Adrenal gland (tissue), 9 donors: ENCODE measurements at regions not wholly inside any gene's neighbourhood (a gene's known extent, or its start where the extent isn't known, plus 50 kb on each side); places are given as distances from the start of the nearest gene placed in this dataset.

ENCODE experiments used
- DNase-seq, 7 donors: peaks; one replicate each; pipeline ENCODE4 v3.0.0-alpha.2; 2019 to 2020
- H3K27ac ChIP-seq, 5 donors: fragments of 200-600 bp; sonication (generic) in 4 of 5; 1 replicate in 3 of 5; 2 replicates in 2 of 5; pipeline versions ENCODE4 v1.5.1 to v1.8.0; 2016 to 2020; ENCODE audit warnings: mild to moderate bottlenecking in 1 of 5
- H3K27me3 ChIP-seq: fragments of 200-600 bp; 2 replicates; pipeline ENCODE4 v1.8.0; 2021
- H3K36me3 ChIP-seq, 2 donors: fragments of 200-600 bp; replicated peaks in 1 of 2; 1 replicate in 1 of 2; 2 replicates in 1 of 2; pipeline versions ENCODE4 v1.5.1 to v1.8.0; 2018 to 2022
- H3K4me1 ChIP-seq, 2 donors: fragments of 200-600 bp; replicated peaks in 1 of 2; 1 replicate in 1 of 2; 2 replicates in 1 of 2; pipeline versions ENCODE4 v1.5.1 to v1.8.0; 2018 to 2021
- H3K4me3 ChIP-seq, 4 donors: fragments of 200-600 bp; sonication (generic) in 3 of 4; one replicate each; pipeline ENCODE4 v1.5.1; 2016 to 2018
- H3K9me3 ChIP-seq, 3 donors: fragments of 200-600 bp; sonication (generic) in 1 of 3; replicated peaks in 1 of 3; 1 replicate in 2 of 3; 2 replicates in 1 of 3; pipeline versions ENCODE4 v1.5.1 to v1.8.0; 2016 to 2021
- CTCF ChIP-seq, 6 experiments: fragments of 450-650 bp in 4 of 6; fragments of 200-600 bp in 2 of 6; sonication (generic) in 1 of 6; IDR thresholded peaks; 1 replicate in 5 of 6; 2 replicates in 1 of 6; pipeline versions ENCODE4 v1.5.1 to v1.8.0; 2016 to 2021; ENCODE audit warnings: antibody characterized with exemption in 6 of 6, mild to moderate bottlenecking in 2 of 6, moderate library complexity in 1 of 6
- POLR2A ChIP-seq, 2 donors: fragments of 450-650 bp; IDR thresholded peaks; one replicate each; pipeline ENCODE4 v1.6.1; 2017; ENCODE audit warnings: antibody characterized with exemption in 2 of 2, mild to moderate bottlenecking in 2 of 2, moderate library complexity in 1 of 2
- WGBS, 4 donors: extraction: QIAGEN DNeasy Blood & Tissue Kit in 2 of 4; methylation state at CpG; one replicate each; pipeline versions ENCODE4 v1.1.5 to v1.1.7; 2013 to 2017; 5-methylcytosine and 5-hydroxymethylcytosine counted together
- intact Hi-C, 2 donors: fragments of 100-400 bp; cut with DNase I; formaldehyde crosslinking; loops; one replicate each; pipeline versions ENCODE4 v1.14.1 to v1.15.0; 2022 to 2023
- donor health status: healthy with polysubstance abuse.
- donor health status: Bipolar disorder and iron deficiency.
- donor health status: DM: yes; HTN: yes; CAD: no.
- donor health status: DM: no; HTN: no; CAD: no.
- donor health status: DM: no; HTN: no; CAD: no.

GRCh38 chr13:90311929-90312328 is 1035.6 kb upstream of the MIR17HG start:
- TF ChIP-seq POLR2A (IDR thresholded peaks at IDR 0.05), result no peak
- TF ChIP-seq CTCF (IDR thresholded peaks at IDR 0.05), result no peak
- no peak for DNase-seq
- 80 to 86% (median 83%) methylated on average over 7 of the region's 7 CpGs for WGBS, 4 donors

GRCh38 chr13:90315061-90315460 is 1032.4 kb upstream of the MIR17HG start:
- Histone ChIP-seq H3K4me1 (no peaks in the 10 kb centered on the region), H3K9me3 (no peaks in the 10 kb centered on the region), H3K4me3 (no peak overlapping the region), H3K27ac (no peak overlapping the region), H3K36me3 (no peaks in the 10 kb centered on the region), H3K27me3 (no peaks in the 10 kb centered on the region)
- intact Hi-C loops, result no loop called here
- WGBS, 4 donors, result 69 to 88% (median 74%) methylated on average over 1 to 2 of the region's 2 CpGs
- no peak for TF ChIP-seq CTCF (IDR thresholded peaks at IDR 0.05)
- TF ChIP-seq POLR2A (IDR thresholded peaks at IDR 0.05), result no peak
- no peak for DNase-seq

More at GRCh38 chr13:90311929-90312328, 1035.6 kb upstream of the MIR17HG start:
- Histone ChIP-seq H3K27ac (no peak overlapping the region), H3K4me3 (no peak overlapping the region), H3K27me3 (no peaks in the 10 kb centered on the region), H3K36me3 (no peaks in the 10 kb centered on the region), H3K4me1 (no peaks in the 10 kb centered on the region), H3K9me3 (no peaks in the 10 kb centered on the region)
- intact Hi-C loops, result no loop called here

GRCh38 chr13:90320664-90321063 is 1026.8 kb upstream of the MIR17HG start:
- H3K9me3 ChIP-seq, result no peaks in the 10 kb centered on the region
- H3K36me3 ChIP-seq, result no peaks in the 10 kb centered on the region
- H3K27me3 ChIP-seq, result no peaks in the 10 kb centered on the region
- intact Hi-C loops, result no loop called here
- WGBS, 4 donors, result 78 to 90% (median 87%) methylated on average over 4 of the region's 4 CpGs
- no peak for TF ChIP-seq POLR2A (IDR thresholded peaks at IDR 0.05)
- no peak for TF ChIP-seq CTCF (IDR thresholded peaks at IDR 0.05)
- no peak overlapping the region for H3K4me3 ChIP-seq
- H3K27ac ChIP-seq, result no peak overlapping the region
- no peak for DNase-seq
- no peaks in the 10 kb centered on the region for H3K4me1 ChIP-seq

GRCh38 chr13:90321281-90321931 is 1026.1 kb upstream of the MIR17HG start:
- DNase-seq, result no peak
- no peaks in the 10 kb centered on the region for H3K9me3 ChIP-seq
- intact Hi-C loops, result no loop called here

More at GRCh38 chr13:90321281-90321931, 1026.1 kb upstream of the MIR17HG start:
- H3K4me3 ChIP-seq, result no peak overlapping the region
- H3K36me3 ChIP-seq, result no peaks in the 10 kb centered on the region
- no peak for TF ChIP-seq CTCF (IDR thresholded peaks at IDR 0.05)
- TF ChIP-seq POLR2A (IDR thresholded peaks at IDR 0.05), result no peak
- no peaks in the 10 kb centered on the region for H3K27me3 ChIP-seq
- 82 to 86% (median 84%) methylated on average over 9 of the region's 9 CpGs for WGBS, 4 donors
- no peak overlapping the region for H3K27ac ChIP-seq
- no peaks in the 10 kb centered on the region for H3K4me1 ChIP-seq
